UCSD-AML1 (cell line): ENCODE measurements at regions not wholly inside any gene's neighbourhood (a gene's known extent, or its start where the extent isn't known, plus 50 kb on each side); places are given as distances from the start of the nearest gene placed in this dataset.
A peak's percentile ranks its signal among the peaks of the same experiment; 100 is the strongest.

Experiments used
- DNase-seq: peaks from one replicate; lab custom pipeline; 2025; ENCODE audit not compliant: unreplicated experiment; lab: John Stamatoyannopoulos, UW

DNA sequence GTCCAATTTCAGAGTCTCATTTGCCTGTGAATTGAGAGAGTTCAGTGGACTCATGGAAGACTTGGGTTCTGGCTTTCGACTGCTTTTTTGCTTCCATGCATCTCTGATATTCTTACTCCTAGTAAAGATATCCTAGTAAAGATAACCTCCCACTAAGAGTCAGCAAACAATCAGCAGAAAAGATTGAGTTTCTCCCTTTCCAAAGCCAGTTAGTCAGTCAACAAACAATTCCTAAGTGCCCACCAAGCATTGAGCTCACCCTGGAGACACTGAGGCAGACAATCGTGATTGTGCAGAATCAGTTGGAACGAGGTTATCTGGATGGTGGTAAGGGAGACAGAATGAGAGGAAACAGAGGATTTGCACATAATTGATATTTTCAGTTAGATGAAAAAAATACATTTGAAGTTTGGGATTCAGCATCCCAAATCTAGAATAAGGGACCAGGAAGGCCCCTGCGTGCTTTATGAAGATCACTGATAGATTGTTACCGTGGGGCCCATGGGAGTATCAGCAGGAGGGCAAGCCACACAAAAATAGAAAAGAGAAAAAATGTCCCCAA is 99.7 kb upstream of the SLC38A2 start:
- no peak for DNase-seq

DNA sequence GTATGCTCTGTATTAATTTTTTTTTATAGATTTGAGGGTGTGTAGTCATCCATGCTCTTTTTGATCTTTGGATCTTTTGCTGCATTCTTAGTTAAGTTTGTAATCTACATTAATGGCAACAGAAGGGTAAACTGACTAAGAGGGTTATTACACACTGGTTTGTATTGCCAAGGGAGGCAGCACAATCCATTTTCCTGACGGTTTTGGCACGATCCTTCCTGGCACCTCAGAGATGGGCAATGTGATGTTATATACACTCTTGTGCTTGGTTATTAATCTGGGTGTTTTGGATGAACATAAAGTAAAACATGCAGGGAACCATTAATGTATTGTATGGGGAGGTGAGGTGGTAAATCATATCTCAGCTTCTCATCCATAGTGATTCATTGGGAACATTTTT is 98.8 kb upstream of the SLC38A2 start:
- no peak for DNase-seq

DNA sequence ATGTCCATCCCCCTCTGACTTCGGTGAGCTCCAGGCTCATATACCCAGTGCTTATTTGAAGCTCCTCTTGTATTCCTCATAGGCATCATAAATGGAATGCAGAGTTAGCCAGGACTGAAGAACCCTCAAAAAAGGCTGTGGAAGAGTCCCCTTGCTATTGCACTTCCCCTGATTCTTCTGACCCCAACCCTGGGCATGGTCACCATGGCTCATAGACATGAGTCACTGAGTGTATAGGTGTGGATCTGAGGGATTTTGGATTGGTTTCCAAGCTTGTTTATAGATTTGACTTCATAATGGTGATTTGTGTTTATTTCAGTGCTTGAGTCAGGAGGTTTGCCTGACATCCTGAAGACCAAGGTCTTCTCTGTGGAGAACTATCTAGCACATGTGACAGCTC is 98.4 kb upstream of the SLC38A2 start:
- DNase-seq = no peak

DNA sequence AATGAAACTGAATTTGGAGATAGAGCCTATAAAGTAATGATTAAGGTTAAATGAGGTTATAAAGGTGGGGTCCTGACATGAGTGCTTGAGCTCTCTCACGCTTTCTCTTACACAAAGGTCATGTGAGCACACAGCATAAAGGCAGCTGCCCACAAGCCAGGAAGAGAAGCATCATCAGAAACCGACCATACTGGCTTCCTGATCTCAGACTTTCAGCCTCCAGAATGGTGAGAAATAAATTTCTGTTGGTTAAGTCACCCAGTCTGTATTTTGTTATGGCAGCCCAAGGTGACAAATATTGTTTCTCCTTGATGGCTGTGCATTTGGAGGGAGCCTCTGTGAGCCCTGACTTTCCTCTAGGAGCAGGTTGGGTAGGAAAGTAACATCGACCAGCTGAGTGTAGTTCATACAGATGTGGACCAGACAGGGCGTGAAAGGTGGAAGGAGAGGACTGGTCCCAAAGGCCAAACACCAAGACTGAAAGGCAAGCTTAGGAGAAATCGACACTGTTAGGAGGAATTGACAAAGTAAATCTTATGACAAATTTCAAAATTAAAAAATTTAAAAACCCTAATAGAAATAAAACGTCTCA is 97.6 kb upstream of the SLC38A2 start:
- no peak for DNase-seq

DNA sequence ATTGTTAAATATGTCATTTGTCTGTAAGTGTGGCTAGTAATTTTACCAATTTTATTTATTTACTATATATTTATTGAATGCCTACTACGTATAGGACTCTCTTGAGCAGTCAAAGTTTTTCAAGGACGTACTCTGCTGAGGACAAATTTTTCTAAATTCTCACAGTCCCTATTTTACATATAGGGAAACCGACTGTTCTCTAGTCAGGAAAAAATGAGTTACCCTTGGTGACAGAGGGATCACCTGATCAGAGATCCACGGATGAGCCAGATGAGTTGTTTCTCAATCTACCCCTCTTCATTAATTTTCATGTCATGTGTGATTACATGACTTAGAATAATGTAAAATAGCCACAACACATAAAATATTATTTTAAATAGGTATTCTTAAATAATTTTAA is 96.2 kb upstream of the SLC38A2 start:
- DNase-seq = no peak

DNA sequence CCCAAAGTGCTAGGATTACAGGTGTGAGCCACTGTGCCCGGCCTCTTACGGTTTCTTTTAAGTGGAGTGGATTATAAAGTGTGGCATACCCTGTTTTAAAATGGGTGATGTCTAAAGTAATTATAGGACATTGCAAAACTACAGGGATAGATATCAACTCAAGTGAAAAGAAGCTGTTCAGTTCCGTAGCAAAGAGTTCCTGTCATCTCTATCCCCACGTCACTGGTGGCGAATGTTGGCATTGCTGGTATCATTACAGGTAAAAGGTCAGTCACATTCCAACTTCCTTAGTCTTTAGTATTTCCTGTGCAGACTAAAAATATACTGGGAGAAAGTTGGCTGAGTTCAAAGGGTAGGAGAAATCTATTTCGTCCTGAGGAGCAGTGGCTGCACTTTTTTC is 95.6 kb upstream of the SLC38A2 start:
- DNase-seq = no peak

DNA sequence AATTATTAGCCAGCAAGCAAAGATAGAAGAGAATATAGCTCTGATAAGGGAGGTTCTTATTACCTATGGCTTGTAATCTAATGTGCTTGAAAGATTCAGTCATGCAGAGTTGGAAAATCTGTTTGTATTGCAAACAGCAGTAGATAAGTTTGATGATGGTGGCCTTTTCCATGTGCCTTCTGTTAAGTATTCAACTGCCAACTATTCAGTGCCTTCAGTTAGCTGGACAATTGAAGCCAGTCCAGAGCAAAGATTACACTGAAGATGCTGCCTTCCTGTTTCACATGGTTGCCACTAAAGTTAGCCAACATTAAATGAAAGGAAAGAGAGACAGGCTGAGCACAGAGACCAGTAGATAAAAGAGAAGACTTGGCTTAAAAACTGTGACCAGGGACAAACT is 92.7 kb upstream of the SLC38A2 start:
- DNase-seq = no peak

DNA sequence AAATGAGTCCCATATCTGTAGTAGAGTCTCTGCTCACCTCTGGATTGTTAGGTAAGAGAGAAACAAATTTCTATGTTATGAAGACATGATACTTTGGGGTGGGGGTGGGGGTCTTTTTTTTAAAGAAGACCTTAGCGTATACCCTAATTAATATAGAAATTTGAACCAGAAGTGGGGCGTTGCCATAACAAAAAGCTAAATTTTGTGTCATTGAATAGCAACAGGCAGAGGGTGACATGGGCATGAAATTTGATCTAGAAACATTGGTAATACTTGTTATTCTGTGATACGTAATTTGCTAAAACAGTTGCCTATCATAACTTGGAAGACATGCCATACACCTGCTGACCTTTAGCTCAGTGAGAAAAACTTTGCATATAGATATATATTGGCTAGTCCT is 92.3 kb upstream of the SLC38A2 start:
- no peak for DNase-seq

DNA sequence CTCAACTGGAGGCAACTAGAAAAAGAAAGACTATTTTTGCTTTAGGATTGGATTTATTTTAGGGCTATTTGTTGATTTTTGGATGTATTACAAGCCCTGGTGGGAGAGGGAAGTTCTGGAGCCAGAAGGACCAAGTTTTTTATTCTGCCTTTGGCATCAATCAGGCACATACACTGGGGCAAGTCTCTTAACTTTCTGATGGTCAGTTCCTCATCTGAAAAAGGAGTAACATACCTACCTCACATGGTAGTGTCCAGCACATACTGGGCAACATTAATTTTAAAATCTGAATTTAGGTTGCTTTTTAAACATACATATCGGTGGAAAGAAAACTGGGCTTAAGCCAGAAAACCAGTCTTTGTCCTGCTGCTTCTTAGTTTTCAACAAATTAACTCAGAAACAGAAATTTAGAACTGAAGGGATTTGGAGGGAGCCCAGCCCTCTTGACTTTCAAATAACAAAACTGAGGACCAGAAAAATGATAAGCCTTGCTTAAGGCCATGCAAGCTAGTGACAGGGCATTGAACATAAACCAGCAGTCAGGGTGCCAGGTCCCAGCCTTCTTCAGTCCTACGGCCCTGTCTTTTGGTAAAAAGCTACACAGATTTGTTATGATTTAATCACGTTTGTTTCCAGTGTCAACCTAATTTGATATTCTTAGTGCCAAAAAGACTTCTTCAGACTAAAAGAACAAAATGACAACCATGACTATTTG is 90.2 kb upstream of the SLC38A2 start:
- no peak for DNase-seq

DNA sequence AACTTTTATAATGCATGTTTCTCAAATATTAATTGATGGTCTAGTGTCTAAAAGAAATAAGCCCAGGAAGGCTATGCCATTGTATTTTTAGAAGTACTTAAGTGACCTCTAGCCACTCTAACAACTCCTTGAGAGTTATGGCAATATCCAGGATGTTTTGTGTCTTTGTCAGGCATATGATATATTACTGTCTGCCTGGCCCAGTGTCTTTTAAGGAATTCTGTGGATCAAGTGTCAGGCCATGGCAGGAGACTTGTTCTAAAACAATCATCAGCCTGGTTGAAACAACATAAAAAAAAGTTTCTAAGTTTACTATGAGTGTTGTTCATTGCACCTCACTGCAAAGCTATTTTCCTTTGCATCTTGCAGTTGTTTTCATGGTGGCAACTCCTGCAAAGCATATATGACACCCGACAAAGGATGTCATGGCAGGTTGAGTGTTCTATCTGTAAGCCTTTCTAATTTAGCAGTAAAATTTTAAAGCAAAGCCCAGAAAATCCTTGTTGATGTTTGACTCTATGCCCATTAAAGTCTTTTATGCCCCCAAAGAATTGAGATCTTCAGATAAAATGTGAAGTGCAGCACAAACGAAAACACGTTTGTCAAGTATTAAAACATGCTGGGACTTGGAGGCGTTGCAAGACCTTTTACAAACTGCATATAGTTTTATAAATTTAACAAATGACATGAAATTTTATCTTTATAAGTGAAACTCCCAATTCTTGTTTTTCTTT is 89.5 kb upstream of the SLC38A2 start:
- no peak for DNase-seq

DNA sequence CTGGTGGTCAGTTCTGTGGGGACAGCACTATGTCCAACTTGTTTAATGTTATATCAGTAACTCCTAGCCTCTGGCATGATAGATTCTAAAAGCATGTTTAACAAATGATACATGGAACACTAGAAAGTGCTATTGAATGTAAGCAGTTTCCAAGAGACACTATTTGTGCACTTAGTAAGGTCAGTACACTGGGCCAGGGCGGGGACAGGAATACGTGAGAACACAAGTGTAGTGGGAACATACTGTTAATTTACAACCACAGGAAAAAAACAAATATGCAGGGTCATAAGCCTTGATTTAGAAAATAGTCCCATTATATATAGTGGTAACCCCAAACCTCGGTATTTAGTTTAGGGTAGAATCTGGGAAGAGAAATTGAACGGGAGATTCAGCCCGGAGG is 88.9 kb upstream of the SLC38A2 start:
- no peak for DNase-seq

DNA sequence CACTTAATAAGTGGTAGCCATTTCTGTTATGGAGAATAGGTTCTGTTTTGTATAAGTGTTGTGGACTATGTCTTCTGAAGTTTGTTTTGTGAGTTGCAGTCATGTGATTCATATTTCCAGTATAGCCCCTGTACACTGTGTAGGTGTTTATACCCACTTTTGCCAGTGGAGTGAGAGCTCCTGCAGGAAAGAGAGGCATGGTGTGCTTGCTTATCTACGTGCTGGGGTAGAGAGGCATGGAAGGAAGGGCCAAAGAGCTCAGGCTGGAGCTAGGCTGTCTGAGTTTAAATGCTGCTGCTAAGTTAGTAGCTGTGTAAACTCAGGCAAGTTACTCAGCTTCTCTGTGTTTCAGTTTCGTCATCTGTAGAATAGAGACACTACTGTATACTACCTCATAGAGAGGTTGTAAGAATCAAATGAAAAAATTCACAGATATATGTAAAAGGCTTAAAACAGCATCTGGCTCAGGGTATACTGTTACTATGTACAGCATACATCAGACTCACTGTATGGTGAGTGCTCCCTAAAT is 88.2 kb upstream of the SLC38A2 start:
- no peak for DNase-seq

DNA sequence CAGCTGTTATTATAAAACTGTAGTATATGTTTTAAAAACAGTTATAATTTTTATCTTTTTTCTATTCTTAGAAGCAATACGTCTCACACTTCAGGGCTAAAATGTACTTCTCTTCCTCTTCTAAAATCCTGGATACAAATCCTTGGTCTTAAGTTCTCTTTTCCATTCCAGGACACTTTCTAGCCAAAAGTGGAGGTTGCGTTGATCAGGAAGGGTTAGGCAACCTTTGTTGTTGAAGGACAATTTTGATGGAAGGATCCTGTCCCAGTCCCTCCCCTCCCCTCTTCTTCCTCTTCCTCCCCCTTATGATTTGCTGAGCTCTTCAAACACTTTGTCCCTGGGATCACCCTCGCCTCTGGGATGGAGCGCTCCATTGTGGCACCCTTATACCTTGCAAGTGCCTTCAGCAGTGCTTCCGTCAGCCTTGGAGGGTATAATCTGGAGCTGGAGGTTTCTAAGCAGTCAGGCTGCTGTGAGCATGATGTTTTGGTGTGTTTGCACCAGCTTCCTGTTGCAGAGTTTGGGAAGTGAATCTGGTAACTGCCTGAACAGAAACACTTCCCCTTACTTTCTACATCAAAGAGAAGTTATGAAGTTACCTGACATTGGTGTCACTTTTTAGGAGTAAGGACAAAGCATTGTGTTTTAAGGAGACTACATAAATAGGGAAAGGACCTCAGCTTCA is 87.4 kb upstream of the SLC38A2 start:
- DNase-seq = peak; percentile 70

DNA sequence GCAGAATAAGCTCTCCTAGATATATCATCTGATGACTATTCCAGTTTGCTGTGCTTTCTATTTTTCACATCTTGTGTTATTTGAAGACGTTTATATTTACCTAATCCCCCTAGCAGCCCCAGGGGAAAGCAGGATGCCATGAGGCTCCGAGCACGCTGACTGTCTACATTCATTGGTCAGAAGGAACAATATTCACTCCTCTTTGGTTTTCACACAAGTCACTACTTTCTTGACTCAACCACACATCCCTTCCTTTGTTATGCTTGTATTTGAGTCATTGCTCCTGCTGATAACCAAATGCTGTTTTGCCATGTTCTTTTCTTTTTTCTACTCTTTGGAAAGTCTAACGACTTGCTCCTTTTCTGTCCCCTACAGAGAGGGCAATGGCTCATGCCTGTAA is 86.5 kb upstream of the SLC38A2 start:
- peak; percentile 15 for DNase-seq

DNA sequence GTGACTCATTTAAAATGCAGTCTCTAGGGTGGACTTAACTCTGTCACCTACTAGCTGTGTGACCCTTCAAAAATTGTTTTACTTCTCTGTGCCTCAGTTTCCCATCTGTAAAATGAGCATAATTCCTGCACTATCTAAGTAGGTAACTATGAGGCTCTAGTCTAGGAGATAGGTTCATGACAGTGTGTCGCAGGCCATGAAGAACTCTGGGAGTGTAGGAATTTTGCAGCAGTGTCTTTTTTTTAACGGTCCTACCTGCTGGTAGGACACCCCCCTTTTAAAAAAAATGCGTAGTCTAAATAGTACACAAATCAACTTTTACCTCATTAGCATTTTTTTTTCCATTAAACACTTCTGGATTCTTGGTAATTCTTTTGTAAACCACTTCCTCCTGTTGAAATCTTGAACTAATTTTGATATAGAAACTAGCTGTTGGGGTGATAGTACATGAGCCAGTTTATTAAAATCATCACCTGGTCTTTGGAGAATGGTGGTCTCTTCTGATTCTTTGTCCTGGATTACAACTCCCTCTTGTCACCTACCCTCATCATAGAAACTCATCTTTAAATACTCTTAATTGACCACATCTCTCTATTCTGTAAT is 86.0 kb upstream of the SLC38A2 start:
- no peak for DNase-seq

DNA sequence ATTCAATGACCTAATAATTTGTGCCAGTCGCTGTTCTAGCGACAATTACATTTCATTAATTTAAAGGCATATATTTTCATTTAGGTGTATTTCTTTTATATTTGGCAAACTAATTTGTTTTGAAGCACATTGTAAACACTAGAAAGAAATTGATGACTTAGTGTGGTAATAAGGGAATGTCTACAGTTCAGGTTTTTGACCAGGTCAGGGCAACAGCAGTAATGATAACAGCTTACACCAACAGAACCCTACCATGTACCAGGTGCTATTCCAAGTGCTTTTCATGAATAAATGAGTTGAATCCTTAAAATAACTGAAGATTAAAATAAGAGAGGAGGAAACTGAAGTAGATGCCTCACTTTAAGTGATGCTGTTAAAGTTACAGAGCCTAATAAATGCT is 85.4 kb upstream of the SLC38A2 start:
- DNase-seq = no peak

DNA sequence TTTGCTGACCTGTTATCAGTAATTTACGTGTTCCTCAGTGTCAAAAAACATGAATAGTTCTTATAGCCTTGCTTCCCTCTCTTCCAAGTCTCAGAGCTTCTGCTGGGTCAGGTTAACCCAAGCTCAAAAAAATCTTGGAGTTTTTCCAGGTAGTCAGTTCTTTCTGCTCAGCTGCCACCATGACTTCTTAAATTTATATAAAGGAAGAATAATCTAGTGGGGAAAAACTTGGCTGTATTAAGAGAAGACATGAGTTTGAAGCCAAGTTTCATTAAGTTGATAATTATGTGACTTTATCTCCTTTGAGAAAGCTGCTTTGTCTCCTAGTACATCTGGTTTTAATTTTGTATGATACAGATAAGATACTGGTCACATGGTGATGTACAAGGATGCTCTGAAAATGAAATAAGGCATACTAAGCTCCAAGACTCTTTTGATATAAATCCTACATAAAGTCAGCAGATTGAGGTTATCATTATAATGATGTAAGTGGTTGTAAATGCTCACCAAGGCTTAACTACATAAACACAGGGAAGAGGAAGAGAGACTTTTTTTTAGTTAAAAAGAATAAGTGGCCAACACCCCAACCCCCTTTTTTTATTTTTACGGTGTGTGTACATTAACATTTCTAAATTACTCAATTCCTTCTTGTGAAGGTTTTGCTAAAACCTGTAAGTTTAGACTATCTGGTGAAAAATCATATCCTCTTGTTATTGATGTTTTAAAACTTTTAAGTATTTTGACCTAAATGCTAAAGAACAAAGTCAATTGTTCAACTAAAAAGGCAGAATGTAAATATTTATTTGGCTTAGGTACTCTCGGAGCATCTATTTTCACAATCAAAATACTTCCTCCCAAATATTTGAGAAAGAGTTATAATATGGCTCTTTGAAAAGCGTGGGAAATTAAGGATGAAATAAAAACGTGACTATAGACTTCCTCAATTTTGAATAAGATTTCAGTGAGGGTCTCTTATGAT is 84.1 kb upstream of the SLC38A2 start:
- DNase-seq = no peak

DNA sequence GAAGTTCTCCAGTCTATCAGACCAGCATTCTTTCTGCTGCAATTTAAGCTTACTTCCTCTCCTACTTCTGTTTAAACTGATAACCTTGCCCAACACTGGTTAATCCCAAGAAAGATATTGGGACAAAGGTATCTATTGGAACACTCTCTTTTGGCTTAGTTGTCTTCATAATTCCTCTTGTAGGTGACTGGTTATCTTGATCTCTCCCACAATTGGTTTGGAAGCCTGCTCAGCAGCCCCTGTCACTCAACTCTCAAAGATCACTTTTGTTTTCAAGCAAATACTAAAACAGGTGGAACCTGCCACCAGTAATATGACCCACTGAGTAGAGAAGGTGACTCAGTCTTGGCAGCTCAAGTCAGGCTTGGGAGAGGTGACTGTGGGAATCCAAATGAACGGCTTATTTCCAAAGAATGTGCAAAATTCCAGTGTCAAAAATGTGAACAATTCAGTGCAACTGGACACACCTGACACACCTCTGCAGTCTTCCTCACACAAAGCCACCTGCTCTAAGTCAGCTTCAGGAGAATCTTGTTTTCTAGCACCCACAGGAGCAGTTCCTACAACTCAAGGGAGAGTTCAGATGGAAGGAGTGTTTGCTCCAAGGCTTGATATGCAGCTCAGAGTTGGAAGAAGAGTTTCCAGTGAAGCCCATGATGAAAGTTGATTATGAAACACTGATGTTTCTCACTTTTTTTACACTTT is 83.2 kb upstream of the SLC38A2 start:
- DNase-seq = no peak

DNA sequence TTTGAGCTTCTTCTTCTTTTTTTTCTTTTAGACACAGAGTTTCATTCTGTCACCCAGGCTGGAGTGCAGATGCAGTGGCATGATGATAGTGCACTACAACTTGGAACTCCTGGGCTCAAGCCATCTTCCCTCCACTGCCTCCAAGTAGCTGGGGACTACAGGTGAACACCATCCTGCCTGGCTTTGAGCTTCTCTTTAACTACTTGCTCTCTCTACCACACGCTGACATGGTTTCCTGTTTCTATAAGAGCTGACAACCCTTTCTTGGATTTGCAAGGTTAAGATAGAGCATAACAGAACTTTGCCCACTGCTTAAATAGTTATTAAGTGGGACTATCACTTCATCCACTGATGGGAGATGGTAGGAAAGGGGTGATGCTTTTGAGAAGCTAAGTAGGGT is 82.4 kb upstream of the SLC38A2 start:
- DNase-seq = no peak
